H9 (cell line): ENCODE measurements at regions not wholly inside any gene's neighbourhood (a gene's known extent, or its start where the extent isn't known, plus 50 kb on each side); places are given as distances from the start of the nearest gene placed in this dataset.

Source experiments
- DNase-seq: peaks from one replicate; pipeline ENCODE4 v3.0.0-alpha.2; 2017
- H2AFZ ChIP-seq: one replicate; pipeline ENCODE4 v1.6.1; 2013; ENCODE audit warnings: mild to moderate bottlenecking, low read length, control low read depth, moderate library complexity
- H2AK5ac ChIP-seq: 2 replicates; pipeline ENCODE4 v1.6.1; 2013; ENCODE audit warnings: low read length, control low read depth, mixed read lengths; ENCODE audit not compliant: insufficient read length
- H2BK120ac ChIP-seq: one replicate; pipeline ENCODE4 v1.6.1; 2013; ENCODE audit warnings: low read depth, mild to moderate bottlenecking, low read length, control low read depth, inconsistent platforms; ENCODE audit not compliant: poor library complexity, severe bottlenecking
- H2BK12ac ChIP-seq: 2 replicates; pipeline ENCODE4 v1.6.1; 2013; ENCODE audit warnings: low read length, control low read depth, mixed read lengths, low read depth; ENCODE audit not compliant: insufficient read length
- H2BK15ac ChIP-seq: 2 replicates; pipeline ENCODE4 v1.6.1; 2013; ENCODE audit warnings: low read depth, low read length, control low read depth
- H2BK20ac ChIP-seq: one replicate; pipeline ENCODE4 v1.6.1; 2013; ENCODE audit warnings: low read depth, mild to moderate bottlenecking, low read length, control low read depth, inconsistent platforms; ENCODE audit not compliant: poor library complexity, severe bottlenecking
- H2BK5ac ChIP-seq: 2 replicates; pipeline ENCODE4 v1.6.1; 2013; ENCODE audit warnings: low read length, control low read depth, mixed read lengths; ENCODE audit not compliant: insufficient read length
- H3K14ac ChIP-seq: 2 replicates; pipeline ENCODE4 v1.6.1; 2013; ENCODE audit warnings: low read length, control low read depth; ENCODE audit not compliant: insufficient read depth
- H3K18ac ChIP-seq: 2 replicates; pipeline ENCODE4 v1.6.1; 2013; ENCODE audit warnings: low read depth, mild to moderate bottlenecking, mixed read lengths, low read length, control low read depth; ENCODE audit not compliant: insufficient read length
- H3K23ac ChIP-seq: 2 replicates; pipeline ENCODE4 v1.6.1; 2013; ENCODE audit warnings: low read length, control low read depth, mixed read lengths, low read depth; ENCODE audit not compliant: insufficient read length
- H3K23me2 ChIP-seq: 2 replicates; pipeline ENCODE4 v1.6.1; 2013; ENCODE audit warnings: low read depth, mild to moderate bottlenecking, mixed read lengths, low read length, control low read depth; ENCODE audit not compliant: insufficient read length, poor library complexity, severe bottlenecking
- H3K27ac ChIP-seq: 2 replicates; pipeline ENCODE4 v1.5.1; 2013; ENCODE audit warnings: low read length, control low read depth, mixed read lengths, low read depth; ENCODE audit not compliant: insufficient read length
- H3K27me3 ChIP-seq: 2 replicates; pipeline ENCODE4 v1.6.1; 2013; ENCODE audit warnings: low read length, control low read depth, inconsistent platforms; ENCODE audit not compliant: insufficient read depth
- H3K4ac ChIP-seq: 2 replicates; pipeline ENCODE4 v1.6.1; 2013; ENCODE audit warnings: low read depth, mild to moderate bottlenecking, control low read depth, inconsistent platforms, low read length, moderate library complexity
- H3K4me1 ChIP-seq: 2 replicates; pipeline ENCODE4 v1.6.1; 2013; ENCODE audit warnings: low read length, control low read depth, inconsistent platforms; ENCODE audit not compliant: insufficient read depth
- H3K4me2 ChIP-seq: 2 replicates; pipeline ENCODE4 v1.6.1; 2013; ENCODE audit warnings: low read length, control low read depth, mixed read lengths; ENCODE audit not compliant: insufficient read length, insufficient read depth
- H3K56ac ChIP-seq: 2 replicates; pipeline ENCODE4 v1.6.1; 2013; ENCODE audit warnings: low read depth, mild to moderate bottlenecking, mixed read lengths, low read length, control low read depth; ENCODE audit not compliant: insufficient read length
- H3K79me1 ChIP-seq: 2 replicates; pipeline ENCODE4 v1.6.1; 2013; ENCODE audit warnings: low read depth, mild to moderate bottlenecking, moderate library complexity, low read length, control low read depth, inconsistent platforms; ENCODE audit not compliant: insufficient read depth, poor library complexity, severe bottlenecking
- H3K79me2 ChIP-seq: 2 replicates; pipeline ENCODE4 v1.6.1; 2013; ENCODE audit warnings: low read length, control low read depth, inconsistent platforms; ENCODE audit not compliant: insufficient read depth
- H3K9ac ChIP-seq: 2 replicates; pipeline ENCODE4 v1.6.1; 2013; ENCODE audit warnings: low read length, control low read depth, mixed read lengths; ENCODE audit not compliant: insufficient read length; ENCODE audit errors: extremely low read depth
- H3K9me3 ChIP-seq: one replicate; pipeline ENCODE4 v1.6.1; 2013; ENCODE audit warnings: low read depth, low read length, inconsistent platforms; ENCODE audit not compliant: control insufficient read depth
- H3T11ph ChIP-seq: one replicate; pipeline ENCODE4 v1.6.1; 2013; ENCODE audit warnings: mild to moderate bottlenecking, low read length, control low read depth, inconsistent platforms
- H4K20me1 ChIP-seq: one replicate; pipeline ENCODE4 v1.6.1; 2013; ENCODE audit not compliant: control insufficient read depth, insufficient read length, insufficient read depth
- H4K5ac ChIP-seq: 2 replicates; pipeline ENCODE4 v1.6.1; 2013; ENCODE audit warnings: low read depth, mild to moderate bottlenecking, mixed read lengths, low read length, control low read depth; ENCODE audit not compliant: insufficient read length
- H4K8ac ChIP-seq: replicated peaks from 2 replicates; pipeline ENCODE4 v1.6.1; 2013; ENCODE audit warnings: low read length, control low read depth, mixed read lengths, low read depth; ENCODE audit not compliant: insufficient read length
- H4K91ac ChIP-seq: 2 replicates; pipeline ENCODE4 v1.6.1; 2013; ENCODE audit warnings: low read depth, mild to moderate bottlenecking, moderate library complexity, mixed read lengths, low read length, control low read depth; ENCODE audit not compliant: insufficient read length
- H3K27ac Mint-ChIP-seq, 3 experiments: 2 replicates in 2 of 3; 3 replicates in 1 of 3; pipeline ENCODE4 v1.8.0; 2020 to 2021; ENCODE audit warnings: mixed read lengths in 3 of 3, mild to moderate bottlenecking in 1 of 3, moderate library complexity in 1 of 3
- H3K27me3 Mint-ChIP-seq: 2 replicates; pipeline ENCODE4 v1.8.0; 2021; ENCODE audit warnings: low read depth, mild to moderate bottlenecking, moderate library complexity, mixed read lengths
- H3K36me3 Mint-ChIP-seq, 3 experiments: 2 replicates in 2 of 3; 3 replicates in 1 of 3; pipeline ENCODE4 v1.8.0; 2020 to 2021; ENCODE audit warnings: low read depth in 3 of 3, mixed read lengths in 3 of 3; ENCODE audit not compliant: insufficient read depth in 1 of 3
- H3K4me1 Mint-ChIP-seq, 2 experiments: 2 replicates each; pipeline ENCODE4 v1.8.0; 2020; ENCODE audit warnings: mixed read lengths in 2 of 2
- H3K4me3 Mint-ChIP-seq, 2 experiments: 2 replicates in 1 of 2; 3 replicates in 1 of 2; pipeline ENCODE4 v1.8.0; 2020 to 2021; ENCODE audit warnings: mild to moderate bottlenecking in 2 of 2, mixed read lengths in 2 of 2, moderate library complexity in 1 of 2
- H3K9me3 Mint-ChIP-seq, 2 experiments: 2 replicates in 1 of 2; 3 replicates in 1 of 2; pipeline ENCODE4 v1.8.0; 2020; ENCODE audit warnings: mild to moderate bottlenecking in 2 of 2, mixed read lengths in 2 of 2, moderate library complexity in 1 of 2
- WGBS: extraction: QIAGEN DNeasy Blood & Tissue Kit; methylation state at CpG from one replicate; pipeline ENCODE4 v1.1.7; 2013; ENCODE audit warnings: missing lambda C conversion rate, low lambda C conversion rate, mixed read lengths; ENCODE audit not compliant: insufficient read length; ENCODE audit errors: extremely low coverage; 5-methylcytosine and 5-hydroxymethylcytosine counted together
- TF ChIP-seq, protein P1 (sequence below): fragments of 200-600 bp; sonication (generic); conservative IDR thresholded peaks from 3 replicates; pipeline ENCODE4 v1.8.0; 2021; ENCODE audit warnings: antibody characterized with exemption, mild to moderate bottlenecking

DNA sequence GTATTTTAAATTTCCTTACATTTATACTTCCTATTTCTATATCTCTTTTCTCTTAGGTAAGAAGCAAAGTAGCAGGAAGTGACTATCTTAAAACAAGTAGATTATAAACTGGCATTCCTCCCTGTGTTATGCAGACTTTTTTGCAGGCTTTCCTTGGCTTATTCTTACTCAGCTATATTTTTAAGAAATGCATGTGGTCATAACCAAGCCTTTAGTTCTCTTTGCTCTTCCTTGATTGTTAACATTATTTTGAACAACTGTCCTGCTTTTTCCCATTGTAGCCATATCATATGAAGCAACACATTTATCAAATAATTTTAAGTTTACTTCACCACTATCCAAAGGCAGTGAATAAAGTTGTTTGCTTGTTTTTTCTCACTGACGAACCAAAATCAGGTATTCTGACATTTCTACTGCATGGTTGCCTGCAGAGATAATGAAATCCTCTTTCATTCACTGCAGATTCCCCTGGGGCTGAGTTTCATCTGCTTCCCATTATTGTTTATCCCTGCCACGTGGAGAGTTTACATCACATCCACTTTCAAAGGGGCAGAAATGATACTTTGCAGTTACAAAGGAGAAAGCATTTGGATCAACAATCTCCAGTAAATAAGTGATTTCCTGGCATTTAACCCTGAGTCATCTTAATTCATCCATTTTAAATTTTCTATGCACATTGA is 389.9 kb upstream of the SEMA3C start:
- H3K23ac ChIP-seq: no peak overlapping the region
- DNase-seq: no peak
- no peaks in the 10 kb centered on the region for H4K20me1 ChIP-seq
- H2BK15ac ChIP-seq: no peak overlapping the region
- no peaks in the 10 kb centered on the region for H3K27me3 ChIP-seq
- no CpG with 5 or more reads among the region's 2 CpGs for WGBS
- peaks cover 6 to 7% of the 10 kb centered on the region in 2 experiments; a peak in 3 of 4 replicates for H3K4me1 Mint-ChIP-seq
- H3K36me3 Mint-ChIP-seq: no peaks in the 10 kb centered on the region
- H3K9me3 ChIP-seq: no peaks in the 10 kb centered on the region
- no peak overlapping the region for H3K14ac ChIP-seq
- H3K27ac ChIP-seq: no peak overlapping the region
- no peak overlapping the region for H2BK5ac ChIP-seq
- peak overlapping the region in 1 of 3 experiments; percentile 36; a peak in 1 of 7 replicates for H3K27ac Mint-ChIP-seq
- H3K9me3 Mint-ChIP-seq: no peaks in the 10 kb centered on the region
- H3K23me2 ChIP-seq: no peaks in the 10 kb centered on the region
- H3K18ac ChIP-seq: no peak overlapping the region
- TF ChIP-seq, protein P1, sequence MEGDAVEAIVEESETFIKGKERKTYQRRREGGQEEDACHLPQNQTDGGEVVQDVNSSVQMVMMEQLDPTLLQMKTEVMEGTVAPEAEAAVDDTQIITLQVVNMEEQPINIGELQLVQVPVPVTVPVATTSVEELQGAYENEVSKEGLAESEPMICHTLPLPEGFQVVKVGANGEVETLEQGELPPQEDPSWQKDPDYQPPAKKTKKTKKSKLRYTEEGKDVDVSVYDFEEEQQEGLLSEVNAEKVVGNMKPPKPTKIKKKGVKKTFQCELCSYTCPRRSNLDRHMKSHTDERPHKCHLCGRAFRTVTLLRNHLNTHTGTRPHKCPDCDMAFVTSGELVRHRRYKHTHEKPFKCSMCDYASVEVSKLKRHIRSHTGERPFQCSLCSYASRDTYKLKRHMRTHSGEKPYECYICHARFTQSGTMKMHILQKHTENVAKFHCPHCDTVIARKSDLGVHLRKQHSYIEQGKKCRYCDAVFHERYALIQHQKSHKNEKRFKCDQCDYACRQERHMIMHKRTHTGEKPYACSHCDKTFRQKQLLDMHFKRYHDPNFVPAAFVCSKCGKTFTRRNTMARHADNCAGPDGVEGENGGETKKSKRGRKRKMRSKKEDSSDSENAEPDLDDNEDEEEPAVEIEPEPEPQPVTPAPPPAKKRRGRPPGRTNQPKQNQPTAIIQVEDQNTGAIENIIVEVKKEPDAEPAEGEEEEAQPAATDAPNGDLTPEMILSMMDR: no peak
- no peaks in the 10 kb centered on the region for H3K27me3 Mint-ChIP-seq
- H2BK12ac ChIP-seq: no peak overlapping the region
- no peak overlapping the region for H3K56ac ChIP-seq
- no peak overlapping the region for H3K4me2 ChIP-seq
- H2BK20ac ChIP-seq: no peak overlapping the region
- no peak overlapping the region for H3K4ac ChIP-seq
- H2AK5ac ChIP-seq: no peak overlapping the region
- H2AFZ ChIP-seq: no peak overlapping the region
- H3K4me3 Mint-ChIP-seq: no peak overlapping the region
- H2BK120ac ChIP-seq: no peak overlapping the region
- H3K4me1 ChIP-seq: no peaks in the 10 kb centered on the region
- no peak overlapping the region for H4K8ac ChIP-seq
- H3K9ac ChIP-seq: no peak overlapping the region
- no peak overlapping the region for H3T11ph ChIP-seq
- no peak overlapping the region for H4K5ac ChIP-seq
- no peak overlapping the region for H4K91ac ChIP-seq
- H3K79me2 ChIP-seq: no peaks in the 10 kb centered on the region
- no peaks in the 10 kb centered on the region for H3K79me1 ChIP-seq
